ENCODE measurements at regions not wholly inside any gene's neighbourhood (a gene's known extent, or its start where the extent isn't known, plus 50 kb on each side); places are given as distances from the start of the nearest gene placed in this dataset.

- no peaks in the 10 kb centered on the region for H3K9me1 ChIP-seq (ENCODE audit: insufficient read depth, low read length)
- H3K9me3 ChIP-seq (ENCODE audit: control insufficient read depth, insufficient read depth, low read length), result no peaks in the 10 kb centered on the region
- no peak overlapping the region for H4K8ac ChIP-seq (ENCODE audit: low read depth in 2 of 2, low read length in 2 of 2)
- no peak overlapping the region for H4K91ac ChIP-seq (ENCODE audit: insufficient read depth, low read depth, low read length)
- H2BK20ac ChIP-seq (ENCODE audit: low read depth, low read length), result no peak overlapping the region
- ChIA-PET POLR2A (ENCODE audit: unreplicated experiment) (no interaction called here), CTCF (no interaction called here)
- no peak overlapping the region for H2AFZ ChIP-seq (replicated peaks; ENCODE audit: low read length, poor library complexity)
- in situ Hi-C loops (cut with MboI; ENCODE audit: low sequenced_read_pairs) (no loop called here), dilution Hi-C loops (cut with HindIII; ENCODE audit: low sequenced_read_pairs, unreplicated experiment) (no loop called here), intact Hi-C loops (cut with micrococcal nuclease) (no loop called here)
- H3K27me3 ChIP-seq (ENCODE audit: control insufficient read depth, insufficient read depth, low read length), result peaks cover 14% of the 10 kb centered on the region
- no peaks in the 10 kb centered on the region for H4K20me1 ChIP-seq (ENCODE audit: insufficient read depth, low read length)
- no peak overlapping the region for H3K4me3 ChIP-seq (ENCODE audit: insufficient read depth, low read depth, low read length)
- H4K5ac ChIP-seq (ENCODE audit: low read depth, low read length), result no peak overlapping the region
- BruUV-seq (replicated peaks), result no TSS peak
- no CpG with 5 or more reads among the region's 2 CpGs for WGBS, 2 experiments (ENCODE audit: extremely low coverage in 2 of 2, insufficient read length in 1 of 2)
- no peak overlapping the region for H2AK9ac ChIP-seq (replicated peaks; ENCODE audit: low read depth, low read length, poor library complexity)
- H3K27ac ChIP-seq (ENCODE audit: insufficient read depth, low read length), result no peak overlapping the region
- DNase-seq (no peak), ATAC-seq (ENCODE audit: low read depth) (no peak)
- H3K23ac ChIP-seq (ENCODE audit: low read depth, low read length), result no peak overlapping the region
- H3K79me1 ChIP-seq (ENCODE audit: low read depth in 1 of 2, low read length in 2 of 2), result no peaks in the 10 kb centered on the region
- no peak overlapping the region for H2BK120ac ChIP-seq (ENCODE audit: low read depth, low read length)
- no peak overlapping the region for H3K4me2 ChIP-seq (ENCODE audit: low read depth, low read length)
- no peak overlapping the region for H3K9ac ChIP-seq (ENCODE audit: low read depth, low read length)
- no peak overlapping the region for H2BK5ac ChIP-seq (ENCODE audit: low read depth, low read length, poor library complexity, severe bottlenecking)
- H3K4me1 ChIP-seq (ENCODE audit: control insufficient read depth, insufficient read depth, low read length), result no peaks in the 10 kb centered on the region
- H3K18ac ChIP-seq (ENCODE audit: low read depth, low read length), result no peak overlapping the region
- no peak overlapping the region for H2AK5ac ChIP-seq (ENCODE audit: low read depth, low read length)
- no peak overlapping the region for H2BK15ac ChIP-seq (ENCODE audit: low read depth, low read length)
- no peak overlapping the region for H3K56ac ChIP-seq (ENCODE audit: extremely low read depth, insufficient read depth, low read length)
- H3K14ac ChIP-seq (replicated peaks; ENCODE audit: low read depth, low read length), result no peak overlapping the region
- H3K36me3 ChIP-seq (ENCODE audit: control insufficient read depth, insufficient read depth, low read length), result no peaks in the 10 kb centered on the region
- no peak overlapping the region for H3K4ac ChIP-seq (ENCODE audit: low read depth, low read length)
- no peak for TF ChIP-seq CHD1 (IDR thresholded peaks at IDR 0.05; ENCODE audit: low read depth, low read length)
Observed at GRCh38 chr2:159856760-159857159, 58.8 kb upstream of the CD302 start.

Measured in IMR-90 (cell line).